HepG2 (cell line): ENCODE measurements at regions not wholly inside any gene's neighbourhood (a gene's known extent, or its start where the extent isn't known, plus 50 kb on each side); places are given as distances from the start of the nearest gene placed in this dataset.

Experiments
- ATAC-seq: fragments of 200-7000 bp; cut with Tn5 transposase; 3 replicates; pipeline ENCODE4 v1.9.1; 2020; ENCODE audit warnings: mild to moderate bottlenecking, moderate library complexity
- BruUV-seq: library from RNA; stranded (reverse); fragments of 400-500 nt; replicated peaks from 2 replicates; lab custom pipeline; 2021; lab: Mats Ljungman, UMichigan
- CTCF ChIA-PET: fragments of 300-600 bp; formaldehyde crosslinking; extraction: SDS; loops from one replicate; lab custom pipeline; 2021; ENCODE audit warnings: low total read pairs, inconsistent platforms, low intra/inter-chr PET ratio; lab: Yijun Ruan, JAX
- POLR2A ChIA-PET: fragments of 350-600 bp; sonication (Branson Sonifier 250); formaldehyde crosslinking; loops from one replicate; lab custom pipeline; 2020; ENCODE audit warnings: antibody characterized with exemption, inconsistent platforms; lab: Yijun Ruan, JAX
- DNase-seq: peaks from one replicate; pipeline ENCODE4 v3.0.0-alpha.2; 2015; ENCODE audit warnings: low spot score
- FAIRE-seq: peaks from 3 replicates; lab custom pipeline; 2011; peaks lifted over from hg19 to GRCh38; lab: Jason Lieb, UNC
- H2AFZ ChIP-seq: one replicate; pipeline ENCODE4 v1.6.1; 2011; ENCODE audit warnings: low read length, inconsistent platforms
- H3K27ac ChIP-seq: fragments of 300-600 bp; 3 replicates; pipeline ENCODE4 v1.8.0; 2011; ENCODE audit warnings: mixed run types, mild to moderate bottlenecking, mixed read lengths, low read length, inconsistent platforms; ENCODE audit not compliant: insufficient read depth; ENCODE audit errors: extremely low read length
- H3K27me3 ChIP-seq, 2 experiments: fragments of 200-600 bp in 1 of 2; 2 replicates in 1 of 2; 3 replicates in 1 of 2; pipeline versions ENCODE4 v1.6.0 to v1.8.0; 2011; ENCODE audit warnings: low read length in 2 of 2, mild to moderate bottlenecking in 2 of 2, moderate library complexity in 2 of 2, inconsistent platforms in 1 of 2; ENCODE audit not compliant: insufficient read depth in 2 of 2, control insufficient read depth in 1 of 2
- H3K36me3 ChIP-seq, 2 experiments: fragments of 200-600 bp in 1 of 2; replicated peaks in 1 of 2; 2 replicates in 1 of 2; 3 replicates in 1 of 2; pipeline versions ENCODE4 v1.5.1 to v1.8.0; 2011; ENCODE audit warnings: low read length in 2 of 2, inconsistent platforms in 1 of 2; ENCODE audit not compliant: insufficient read depth in 2 of 2, control insufficient read depth in 1 of 2
- H3K4me1 ChIP-seq: 2 replicates; pipeline ENCODE4 v1.5.1; 2012; ENCODE audit warnings: low read length, inconsistent platforms; ENCODE audit not compliant: insufficient read depth
- H3K4me2 ChIP-seq: 2 replicates; pipeline ENCODE4 v1.6.0; 2011; ENCODE audit warnings: low read depth, low read length, inconsistent platforms
- H3K4me3 ChIP-seq, 3 experiments: fragments of 200-600 bp in 1 of 3; sonication (generic), shearing (Covaris generic) in 1 of 3; replicated peaks in 1 of 3; 2 replicates each; pipeline ENCODE4 v1.5.1; 2011 to 2016; ENCODE audit warnings: low read length in 3 of 3, inconsistent platforms in 2 of 3, low read depth in 2 of 3, mild to moderate bottlenecking in 2 of 3, control low read depth in 1 of 3, mixed read lengths in 1 of 3; ENCODE audit not compliant: insufficient read depth in 1 of 3
- H3K79me2 ChIP-seq: one replicate; pipeline ENCODE4 v1.6.1; 2011; ENCODE audit warnings: low read length, inconsistent platforms; ENCODE audit not compliant: insufficient read depth
- H3K9ac ChIP-seq: 2 replicates; pipeline ENCODE4 v1.6.0; 2011; ENCODE audit warnings: mild to moderate bottlenecking, low read depth, low read length, inconsistent platforms; ENCODE audit not compliant: insufficient read depth
- H3K9me3 ChIP-seq: 2 replicates; pipeline ENCODE4 v1.5.1; 2012; ENCODE audit warnings: mild to moderate bottlenecking, low read length
- H4K20me1 ChIP-seq: 2 replicates; pipeline ENCODE4 v1.6.0; 2011; ENCODE audit warnings: inconsistent platforms, mild to moderate bottlenecking, low read length, moderate library complexity; ENCODE audit not compliant: insufficient read depth
- CC2D1A ChIP-seq: sonication (generic); formaldehyde crosslinking; IDR thresholded peaks from 2 replicates; pipeline ENCODE4 v1.8.1; 2023; ENCODE audit warnings: mild to moderate bottlenecking, missing genetic modification reagents
- ETV5 ChIP-seq: IDR thresholded peaks from 2 replicates; pipeline ENCODE4 v1.6.1; 2018; ENCODE audit warnings: missing biosample characterization, missing genetic modification reagents, inconsistent platforms, borderline replicate concordance
- MLX ChIP-seq: IDR thresholded peaks from 2 replicates; pipeline ENCODE4 v1.6.1; 2016
- SKI ChIP-seq: fragments of 450-650 bp; IDR thresholded peaks from one replicate; pipeline ENCODE4 v1.6.1; 2018; ENCODE audit warnings: mild to moderate bottlenecking; ENCODE audit not compliant: partially characterized antibody
- WIZ ChIP-seq: sonication (generic); formaldehyde crosslinking; IDR thresholded peaks from 2 replicates; pipeline ENCODE4 v1.5.1; 2020; ENCODE audit warnings: mild to moderate bottlenecking, missing genetic modification reagents
- YEATS4 ChIP-seq: sonication (generic); formaldehyde crosslinking; IDR thresholded peaks from 2 replicates; pipeline ENCODE4 v1.4.0; 2020; ENCODE audit warnings: missing genetic modification reagents, borderline replicate concordance
- ZNF354B ChIP-seq: sonication (generic); formaldehyde crosslinking; IDR thresholded peaks from 2 replicates; pipeline ENCODE4 v1.8.0; 2022; ENCODE audit warnings: mild to moderate bottlenecking, missing genetic modification reagents
- ZNF7 ChIP-seq: IDR thresholded peaks from 2 replicates; pipeline ENCODE4 v1.6.1; 2016; ENCODE audit warnings: missing biosample characterization, missing genetic modification reagents
- WGBS: methylation state at CpG from one replicate; pipeline ENCODE4 v1.1.6; 2017; ENCODE audit warnings: low lambda C conversion rate; 5-methylcytosine and 5-hydroxymethylcytosine counted together
- in situ Hi-C: cut with HindIII; loops from 2 replicates; pipeline ENCODE4 v1.10.0; 2017; ENCODE audit warnings: low pct_unique_long_range_greater_than_20kb; ENCODE audit not compliant: extremely low pct_ligation_motif_present
- intact Hi-C: fragments of 100-400 bp; cut with micrococcal nuclease; formaldehyde crosslinking; loops from one replicate; pipeline ENCODE4 v1.10.0; 2022; ENCODE audit not compliant: unreplicated experiment
- TF ChIP-seq, protein P1 (sequence below): sonication (generic); formaldehyde crosslinking; IDR thresholded peaks from 2 replicates; pipeline ENCODE4 v1.8.1; 2022; ENCODE audit warnings: low read depth, mild to moderate bottlenecking, missing genetic modification reagents
- TF ChIP-seq, protein P2 (sequence below): sonication (generic); formaldehyde crosslinking; IDR thresholded peaks from 2 replicates; pipeline ENCODE4 v1.5.0; 2020; ENCODE audit warnings: missing genetic modification reagents

DNA sequence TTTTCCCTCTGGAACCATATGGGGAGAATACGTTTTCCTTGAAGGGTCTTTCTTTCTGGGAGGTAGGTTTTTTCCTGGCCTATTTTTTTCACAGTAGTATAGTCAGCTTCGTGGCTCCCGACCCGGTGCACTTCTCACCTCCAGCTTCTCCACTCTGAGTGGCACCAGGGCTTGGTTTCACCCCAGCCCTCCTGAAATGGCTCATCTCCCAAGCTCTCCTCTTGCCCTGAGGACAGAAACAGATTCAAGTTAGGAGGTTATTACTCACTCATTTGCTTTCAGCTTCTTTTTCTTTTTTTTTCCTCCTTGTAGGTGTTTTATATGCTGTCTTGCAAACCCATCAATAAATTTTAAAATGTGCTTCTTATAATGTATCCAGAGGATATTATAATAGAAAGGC, 199.3 kb downstream of the RFC3 start:
- Histone ChIP-seq H4K20me1 (no peaks in the 10 kb centered on the region), H3K36me3 (no peaks in the 10 kb centered on the region), H3K9ac (no peak overlapping the region), H3K4me2 (no peak overlapping the region), H3K79me2 (no peaks in the 10 kb centered on the region), H3K27ac (no peak overlapping the region), H3K9me3 (peaks cover 10% of the 10 kb centered on the region), H3K27me3 (no peaks in the 10 kb centered on the region), H3K4me3 (no peak overlapping the region), H3K4me1 (peaks cover 73% of the 10 kb centered on the region), H2AFZ (no peak overlapping the region)
- FAIRE-seq: no peak
- no peak for DNase-seq
- no TSS peak for BruUV-seq
- in situ Hi-C loops: no loop called here
- ATAC-seq: no peak
- POLR2A ChIA-PET: no interaction called here
- TF ChIP-seq YEATS4 (CRISPR knock-in tag): no peak
- no peak for TF ChIP-seq MLX (CRISPR knock-in tag)
- no peak for TF ChIP-seq ZNF354B (CRISPR knock-in tag)
- TF ChIP-seq, protein P1, sequence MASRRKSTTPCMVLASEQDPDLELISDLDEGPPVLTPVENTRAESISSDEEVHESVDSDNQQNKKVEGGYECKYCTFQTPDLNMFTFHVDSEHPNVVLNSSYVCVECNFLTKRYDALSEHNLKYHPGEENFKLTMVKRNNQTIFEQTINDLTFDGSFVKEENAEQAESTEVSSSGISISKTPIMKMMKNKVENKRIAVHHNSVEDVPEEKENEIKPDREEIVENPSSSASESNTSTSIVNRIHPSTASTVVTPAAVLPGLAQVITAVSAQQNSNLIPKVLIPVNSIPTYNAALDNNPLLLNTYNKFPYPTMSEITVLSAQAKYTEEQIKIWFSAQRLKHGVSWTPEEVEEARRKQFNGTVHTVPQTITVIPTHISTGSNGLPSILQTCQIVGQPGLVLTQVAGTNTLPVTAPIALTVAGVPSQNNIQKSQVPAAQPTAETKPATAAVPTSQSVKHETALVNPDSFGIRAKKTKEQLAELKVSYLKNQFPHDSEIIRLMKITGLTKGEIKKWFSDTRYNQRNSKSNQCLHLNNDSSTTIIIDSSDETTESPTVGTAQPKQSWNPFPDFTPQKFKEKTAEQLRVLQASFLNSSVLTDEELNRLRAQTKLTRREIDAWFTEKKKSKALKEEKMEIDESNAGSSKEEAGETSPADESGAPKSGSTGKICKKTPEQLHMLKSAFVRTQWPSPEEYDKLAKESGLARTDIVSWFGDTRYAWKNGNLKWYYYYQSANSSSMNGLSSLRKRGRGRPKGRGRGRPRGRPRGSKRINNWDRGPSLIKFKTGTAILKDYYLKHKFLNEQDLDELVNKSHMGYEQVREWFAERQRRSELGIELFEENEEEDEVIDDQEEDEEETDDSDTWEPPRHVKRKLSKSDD (CRISPR knock-in tag): no peak
- no peak for TF ChIP-seq SKI
- no peak for TF ChIP-seq WIZ
- TF ChIP-seq ETV5: no peak
- TF ChIP-seq CC2D1A (CRISPR knock-in tag): no peak
- TF ChIP-seq ZNF7 (CRISPR knock-in tag): no peak
- TF ChIP-seq, protein P2, sequence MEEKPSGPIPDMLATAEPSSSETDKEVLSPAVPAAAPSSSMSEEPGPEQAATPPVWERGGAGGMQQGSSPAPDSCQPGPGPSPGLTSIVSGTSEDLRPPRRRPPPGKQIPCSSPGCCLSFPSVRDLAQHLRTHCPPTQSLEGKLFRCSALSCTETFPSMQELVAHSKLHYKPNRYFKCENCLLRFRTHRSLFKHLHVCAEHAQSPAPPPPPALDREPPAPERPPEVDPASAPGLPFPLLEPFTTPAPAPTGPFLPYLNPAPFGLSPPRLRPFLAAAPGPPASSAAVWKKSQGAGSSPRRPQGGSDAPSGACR: no peak
- intact Hi-C loops: no loop called here
- 73% methylated on average over 4 of the region's 4 CpGs for WGBS
- CTCF ChIA-PET: no interaction called here
